Left lung (tissue), 4 donors: ENCODE measurements at regions not wholly inside any gene's neighbourhood (a gene's known extent, or its start where the extent isn't known, plus 50 kb on each side); places are given as distances from the start of the nearest gene placed in this dataset.
"Not testable (repeated sequence)": the region's sequence is repeated elsewhere in the genome, so short reads cannot be mapped to it uniquely, and the experiment has no call there.

Experiments
- ATAC-seq: fragments of 200-7000 bp; cut with Tn5 transposase; one replicate; pipeline ENCODE4 v1.9.1; 2020; ENCODE audit warnings: moderate library complexity
- DNase-seq, 4 donors: peaks; one replicate each; pipeline ENCODE4 v3.0.0-alpha.2; 2013 to 2020
- H3K27ac ChIP-seq, 2 donors: fragments of 200-600 bp; sonication (generic) in 1 of 2; one replicate each; pipeline versions ENCODE4 v1.5.0 to v1.8.0; 2020 to 2021
- H3K27me3 ChIP-seq, 2 donors: fragments of 200-600 bp; sonication (generic) in 1 of 2; one replicate each; pipeline versions ENCODE4 v1.5.0 to v1.8.0; 2020 to 2021
- H3K36me3 ChIP-seq, 2 donors: fragments of 200-600 bp; sonication (generic) in 1 of 2; one replicate each; pipeline versions ENCODE4 v1.5.0 to v1.8.0; 2020 to 2021
- H3K4me1 ChIP-seq, 2 donors: fragments of 200-600 bp; one replicate each; pipeline ENCODE4 v1.8.0; 2021
- H3K4me3 ChIP-seq, 2 donors: fragments of 200-600 bp; sonication (generic) in 1 of 2; one replicate each; pipeline versions ENCODE4 v1.5.0 to v1.8.0; 2020 to 2021; ENCODE audit warnings: mild to moderate bottlenecking in 1 of 2
- H3K9me3 ChIP-seq, 2 donors: fragments of 200-600 bp; sonication (generic) in 1 of 2; one replicate each; pipeline versions ENCODE4 v1.5.0 to v1.8.0; 2020 to 2021
- intact Hi-C, 2 donors: fragments of 100-400 bp; cut with DNase I; formaldehyde crosslinking; loops; one replicate each; pipeline versions ENCODE4 v1.11.2 to v1.14.2; 2022
- TF ChIP-seq, protein P1 (sequence below), 2 donors: fragments of 200-600 bp; sonication (generic) in 1 of 2; IDR thresholded peaks; one replicate each; pipeline versions ENCODE4 v1.5.0 to v1.8.0; 2021; ENCODE audit warnings: antibody characterized with exemption in 2 of 2
- donor health status: DM: no; HTN: yes; CAD: no.
- donor health status: DM: no; HTN: no; CAD: no.

DNA sequence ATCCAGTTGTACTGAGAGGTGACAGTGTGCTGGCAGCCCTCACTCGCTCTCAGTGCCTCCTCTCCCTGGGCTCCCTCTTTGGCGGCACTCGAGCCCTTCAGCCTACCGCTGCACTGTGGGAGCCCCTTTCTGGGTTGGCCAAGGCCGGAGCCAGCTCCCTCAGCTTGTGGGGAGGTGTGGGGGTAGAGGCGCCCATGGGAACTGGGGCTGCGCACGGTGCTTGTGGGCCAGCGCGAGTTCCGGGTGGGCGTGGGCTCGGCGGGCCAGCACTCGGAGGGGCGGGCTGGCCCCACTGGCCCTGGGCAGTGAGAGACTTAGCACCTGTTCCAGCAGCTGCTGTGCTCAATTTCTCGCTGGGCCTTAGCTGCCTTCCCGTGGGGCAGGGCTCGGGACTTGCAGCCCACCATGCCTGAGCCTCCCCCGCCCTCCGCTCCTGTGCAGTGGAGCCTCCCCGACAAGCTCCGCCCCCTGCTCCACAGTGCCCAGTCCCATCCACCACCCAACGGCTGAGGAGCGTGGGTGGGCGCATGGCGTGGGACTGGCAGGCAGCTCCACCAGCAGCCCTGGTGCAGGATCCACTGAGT lies 342.2 kb upstream of the ZNF608 start:
- DNase-seq, result peak in 1 of 4 donors; percentile 70
- no peak for ATAC-seq
- Histone ChIP-seq H3K27ac (no peak overlapping the region), H3K36me3 (no peaks in the 10 kb centered on the region), H3K4me3 (no peak overlapping the region), H3K4me1 (no peaks in the 10 kb centered on the region), H3K9me3 (no peaks in the 10 kb centered on the region), H3K27me3 (no peaks in the 10 kb centered on the region)
- intact Hi-C loops, result no loop called here
- TF ChIP-seq, protein P1, sequence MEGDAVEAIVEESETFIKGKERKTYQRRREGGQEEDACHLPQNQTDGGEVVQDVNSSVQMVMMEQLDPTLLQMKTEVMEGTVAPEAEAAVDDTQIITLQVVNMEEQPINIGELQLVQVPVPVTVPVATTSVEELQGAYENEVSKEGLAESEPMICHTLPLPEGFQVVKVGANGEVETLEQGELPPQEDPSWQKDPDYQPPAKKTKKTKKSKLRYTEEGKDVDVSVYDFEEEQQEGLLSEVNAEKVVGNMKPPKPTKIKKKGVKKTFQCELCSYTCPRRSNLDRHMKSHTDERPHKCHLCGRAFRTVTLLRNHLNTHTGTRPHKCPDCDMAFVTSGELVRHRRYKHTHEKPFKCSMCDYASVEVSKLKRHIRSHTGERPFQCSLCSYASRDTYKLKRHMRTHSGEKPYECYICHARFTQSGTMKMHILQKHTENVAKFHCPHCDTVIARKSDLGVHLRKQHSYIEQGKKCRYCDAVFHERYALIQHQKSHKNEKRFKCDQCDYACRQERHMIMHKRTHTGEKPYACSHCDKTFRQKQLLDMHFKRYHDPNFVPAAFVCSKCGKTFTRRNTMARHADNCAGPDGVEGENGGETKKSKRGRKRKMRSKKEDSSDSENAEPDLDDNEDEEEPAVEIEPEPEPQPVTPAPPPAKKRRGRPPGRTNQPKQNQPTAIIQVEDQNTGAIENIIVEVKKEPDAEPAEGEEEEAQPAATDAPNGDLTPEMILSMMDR (IDR thresholded peaks at IDR 0.05), result no peak

DNA sequence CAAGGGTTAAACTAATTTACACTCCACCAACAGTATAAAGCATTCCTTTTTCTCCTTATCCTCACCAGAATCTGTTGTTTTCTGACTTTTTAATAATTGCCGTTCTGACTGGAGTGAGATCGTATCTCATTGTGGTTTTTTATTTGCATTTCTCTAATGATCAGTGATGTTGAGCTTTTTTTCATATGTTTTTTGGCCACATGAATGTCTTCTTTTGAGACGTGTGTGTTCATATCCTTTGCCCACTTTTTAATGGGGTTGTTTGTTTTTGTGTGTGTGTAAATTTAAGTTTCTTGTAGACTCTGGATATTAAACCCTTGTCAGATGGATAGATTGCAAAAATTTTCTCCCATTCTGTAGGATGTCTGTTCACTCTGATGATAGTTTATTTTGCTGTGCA lies 345.7 kb upstream of the ZNF608 start:
- H3K27me3 ChIP-seq, H3K4me3 ChIP-seq, intact Hi-C loops, H3K4me1 ChIP-seq, H3K27ac ChIP-seq, ATAC-seq, H3K36me3 ChIP-seq, DNase-seq: not testable (repeated sequence)
- peaks cover 0 to 17% of the 10 kb centered on the region in 2 donors for H3K9me3 ChIP-seq

DNA sequence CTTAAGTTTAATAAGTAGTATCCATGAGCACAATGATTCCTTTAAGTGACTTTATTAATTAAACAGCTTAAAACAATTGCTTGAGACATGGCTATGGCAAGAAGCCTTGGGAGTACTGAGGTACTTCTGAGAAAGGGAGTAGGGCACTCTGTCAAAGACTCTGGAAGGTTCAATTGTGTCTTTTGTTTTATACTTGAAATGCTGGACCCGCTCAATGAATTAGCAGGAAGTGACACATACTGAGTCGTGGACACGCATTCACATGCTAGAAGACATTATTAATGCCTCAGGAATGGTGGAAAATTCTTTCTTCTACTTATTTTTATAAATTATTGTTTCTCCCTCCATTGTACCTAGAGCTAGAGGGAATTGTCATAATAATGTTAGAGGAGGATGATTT lies 347.3 kb upstream of the ZNF608 start:
- TF ChIP-seq, protein P1 (IDR thresholded peaks at IDR 0.05), result no peak
- peaks cover 0 to 17% of the 10 kb centered on the region in 2 donors for H3K9me3 ChIP-seq
- H3K27ac ChIP-seq, result no peak overlapping the region
- H3K4me1 ChIP-seq, result no peaks in the 10 kb centered on the region
- DNase-seq, result no peak
- ATAC-seq, result no peak
- no peaks in the 10 kb centered on the region for H3K27me3 ChIP-seq
- intact Hi-C loops, result no loop called here
- no peak overlapping the region for H3K4me3 ChIP-seq
- H3K36me3 ChIP-seq, result no peaks in the 10 kb centered on the region

DNA sequence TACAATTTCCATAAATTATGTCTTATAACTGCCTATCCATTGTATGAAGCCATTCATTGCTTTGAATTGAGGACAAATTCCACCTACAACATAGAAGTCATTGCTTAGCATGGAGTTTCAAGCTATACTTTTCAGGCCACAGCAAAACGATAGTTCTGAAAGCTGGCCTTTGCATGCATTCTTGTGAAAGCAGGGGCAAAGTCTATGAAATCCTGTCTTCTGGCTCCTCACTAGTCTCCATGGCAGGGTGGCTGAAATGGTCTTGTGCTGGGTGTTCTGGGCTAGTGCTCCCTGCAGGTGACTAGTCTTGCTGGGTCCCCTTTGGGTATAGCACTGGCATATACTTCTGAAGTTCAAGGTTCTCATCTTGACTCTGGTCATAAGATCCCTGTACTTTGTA lies 353.9 kb upstream of the ZNF608 start:
- Histone ChIP-seq H3K36me3 (no peaks in the 10 kb centered on the region), H3K4me1 (no peaks in the 10 kb centered on the region), H3K27me3 (no peaks in the 10 kb centered on the region), H3K27ac (no peak overlapping the region), H3K4me3 (no peak overlapping the region), H3K9me3 (peaks cover 0 to 17% of the 10 kb centered on the region in 2 donors)
- intact Hi-C loops, result no loop called here
- DNase-seq (no peak), ATAC-seq (no peak)
- TF ChIP-seq, protein P1 (IDR thresholded peaks at IDR 0.05), result no peak

DNA sequence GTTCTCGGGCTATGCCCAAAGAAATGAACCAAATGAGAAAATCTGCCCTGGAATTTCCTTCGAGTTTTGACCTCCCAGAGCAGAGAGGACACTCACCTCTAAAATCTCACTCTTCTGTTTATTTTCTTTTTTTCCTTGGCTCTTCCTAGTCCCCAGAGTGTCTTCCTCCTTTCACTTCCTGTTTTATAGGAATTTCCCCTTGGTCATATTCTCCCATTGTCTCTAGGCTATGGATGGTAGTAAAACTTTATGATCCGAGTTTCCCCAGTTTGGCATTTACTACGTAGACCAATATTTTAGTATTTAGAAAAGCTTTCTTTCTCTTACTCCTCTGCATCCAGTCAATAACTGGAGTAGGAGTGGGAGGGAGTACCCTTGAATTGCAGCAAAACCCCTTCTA lies 354.5 kb upstream of the ZNF608 start:
- H3K36me3 ChIP-seq, result no peaks in the 10 kb centered on the region
- H3K27me3 ChIP-seq, result no peaks in the 10 kb centered on the region
- peaks cover 0 to 12% of the 10 kb centered on the region in 2 donors for H3K9me3 ChIP-seq
- DNase-seq (no peak), ATAC-seq (no peak)
- H3K4me1 ChIP-seq, result no peaks in the 10 kb centered on the region
- TF ChIP-seq, protein P1 (IDR thresholded peaks at IDR 0.05), result no peak
- intact Hi-C loops, result no loop called here
- no peak overlapping the region for H3K27ac ChIP-seq
- H3K4me3 ChIP-seq, result no peak overlapping the region

DNA sequence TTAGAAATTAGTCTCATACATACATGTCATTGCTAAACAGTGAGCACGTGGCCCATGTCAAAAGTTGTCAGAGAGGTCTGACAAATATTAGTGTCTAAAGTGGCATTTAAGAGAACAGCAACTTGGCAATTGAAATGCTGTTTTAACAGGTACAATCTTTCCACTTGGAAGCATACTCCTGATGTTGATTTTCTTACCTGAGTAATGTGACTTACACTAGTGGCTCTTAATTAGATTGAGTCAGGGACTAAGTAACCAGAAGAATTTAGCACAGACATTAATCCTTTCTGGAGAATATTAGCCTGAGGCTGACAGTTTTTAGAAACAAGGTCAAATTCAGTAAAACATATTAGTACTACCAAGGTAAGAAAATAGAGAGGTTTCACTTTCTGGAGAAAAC lies 357.0 kb upstream of the ZNF608 start:
- TF ChIP-seq, protein P1 (IDR thresholded peaks at IDR 0.05), result no peak
- Histone ChIP-seq H3K27ac (no peak overlapping the region), H3K36me3 (no peaks in the 10 kb centered on the region), H3K4me1 (no peaks in the 10 kb centered on the region), H3K4me3 (no peak overlapping the region), H3K9me3 (no peaks in the 10 kb centered on the region), H3K27me3 (no peaks in the 10 kb centered on the region)
- intact Hi-C loops, result no loop called here
- ATAC-seq (peak; percentile 93), DNase-seq (peak in 2 of 4 donors; percentile 21 to 38)
